Neural progenitor cell (in vitro differentiated cells): ENCODE measurements at regions not wholly inside any gene's neighbourhood (a gene's known extent, or its start where the extent isn't known, plus 50 kb on each side); places are given as distances from the start of the nearest gene placed in this dataset.

Experiments used
- DNase-seq: peaks from one replicate; pipeline ENCODE4 v3.0.0-alpha.2; 2016; ENCODE audit warnings: low spot score
- H2AFZ ChIP-seq: fragments of 200-600 bp; sonication (generic); replicated peaks from 2 replicates; pipeline ENCODE4 v1.6.1; 2016; ENCODE audit warnings: antibody characterized with exemption
- H3F3A ChIP-seq: fragments of 200-600 bp; sonication (generic); 2 replicates; pipeline ENCODE4 v1.6.1; 2016; ENCODE audit warnings: antibody characterized with exemption, low read depth
- H3K27ac ChIP-seq: fragments of 200-600 bp; sonication (generic); 2 replicates; pipeline ENCODE4 v1.5.1; 2016; ENCODE audit warnings: mild to moderate bottlenecking
- H3K27me3 ChIP-seq: fragments of 200-600 bp; sonication (generic); 2 replicates; pipeline ENCODE4 v1.6.1; 2016; ENCODE audit warnings: mild to moderate bottlenecking, moderate library complexity
- H3K36me3 ChIP-seq: fragments of 200-600 bp; sonication (generic); 2 replicates; pipeline ENCODE4 v1.5.1; 2016
- H3K4me1 ChIP-seq: fragments of 200-600 bp; sonication (generic); 2 replicates; pipeline ENCODE4 v1.6.1; 2016; ENCODE audit warnings: mixed run types
- H3K4me2 ChIP-seq: fragments of 200-600 bp; sonication (generic); 2 replicates; pipeline ENCODE4 v1.6.1; 2016
- H3K4me3 ChIP-seq: fragments of 200-600 bp; sonication (generic); 2 replicates; pipeline ENCODE4 v1.5.1; 2016
- H3K79me2 ChIP-seq: fragments of 200-600 bp; sonication (generic); 2 replicates; pipeline ENCODE4 v1.6.1; 2016; ENCODE audit warnings: low read depth
- H3K9ac ChIP-seq: fragments of 200-600 bp; sonication (generic); 2 replicates; pipeline ENCODE4 v1.6.1; 2016
- H3K9me3 ChIP-seq: fragments of 200-600 bp; sonication (generic); 2 replicates; pipeline ENCODE4 v1.5.1; 2016; ENCODE audit warnings: low read depth
- H4K20me1 ChIP-seq: fragments of 200-600 bp; sonication (generic); 2 replicates; pipeline ENCODE4 v1.6.1; 2016; ENCODE audit warnings: low read depth
- H3K27ac Mint-ChIP-seq: 3 replicates; pipeline ENCODE4 v1.8.0; 2021; ENCODE audit warnings: mixed read lengths
- H3K27me3 Mint-ChIP-seq: 2 replicates; pipeline ENCODE4 v1.8.0; 2022; ENCODE audit warnings: low read depth, mild to moderate bottlenecking, inconsistent platforms, moderate library complexity, mixed read lengths; ENCODE audit not compliant: insufficient read depth
- H3K36me3 Mint-ChIP-seq: 3 replicates; pipeline ENCODE4 v1.8.0; 2021; ENCODE audit warnings: mixed read lengths
- H3K4me1 Mint-ChIP-seq: 3 replicates; pipeline ENCODE4 v1.8.0; 2021; ENCODE audit warnings: mixed read lengths
- H3K4me3 Mint-ChIP-seq: 3 replicates; pipeline ENCODE4 v1.8.0; 2021; ENCODE audit warnings: mild to moderate bottlenecking, moderate library complexity, mixed read lengths
- H3K9me3 Mint-ChIP-seq: 3 replicates; pipeline ENCODE4 v1.8.0; 2020; ENCODE audit warnings: mixed read lengths
- CTCF ChIP-seq: fragments of 200-600 bp; sonication (generic); IDR thresholded peaks from 2 replicates; pipeline ENCODE4 v1.5.1; 2017; ENCODE audit warnings: antibody characterized with exemption, mild to moderate bottlenecking
- EZH2 ChIP-seq: fragments of 200-600 bp; sonication (generic); IDR thresholded peaks from 2 replicates; pipeline ENCODE4 v1.6.1; 2017; ENCODE audit warnings: antibody characterized with exemption, mild to moderate bottlenecking, moderate library complexity
- EZH2phosphoT487 ChIP-seq: fragments of 200-600 bp; sonication (generic); IDR thresholded peaks from 2 replicates; pipeline ENCODE4 v1.6.1; 2017; ENCODE audit warnings: antibody characterized with exemption

GRCh38 chr4:175339100-175339707, 421.0 kb downstream of the ADAM29 start:
- Histone ChIP-seq H4K20me1 (no peaks in the 10 kb centered on the region), H3K4me3 (no peak overlapping the region), H3K9ac (no peak overlapping the region), H3K79me2 (no peaks in the 10 kb centered on the region), H3K36me3 (no peaks in the 10 kb centered on the region), H3K4me2 (no peak overlapping the region), H3K4me1 (no peaks in the 10 kb centered on the region), H3K9me3 (no peaks in the 10 kb centered on the region), H3K27me3 (no peaks in the 10 kb centered on the region), H3F3A (no peaks in the 10 kb centered on the region), H2AFZ (no peak overlapping the region), H3K27ac (no peak overlapping the region)
- Mint-ChIP-seq H3K27me3 (no peaks in the 10 kb centered on the region), H3K27ac (no peak overlapping the region), H3K9me3 (peaks cover 6% of the 10 kb centered on the region), H3K36me3 (no peaks in the 10 kb centered on the region), H3K4me1 (no peaks in the 10 kb centered on the region), H3K4me3 (no peak overlapping the region)
- DNase-seq, result no peak
- TF ChIP-seq EZH2phosphoT487, result no peak
- TF ChIP-seq CTCF, result no peak
- no peak for TF ChIP-seq EZH2

GRCh38 chr4:175341203-175341755, 423.1 kb downstream of the ADAM29 start:
- peaks cover 10% of the 10 kb centered on the region for H3K9me3 Mint-ChIP-seq
- Histone ChIP-seq H3K9ac (no peak overlapping the region), H3F3A (no peaks in the 10 kb centered on the region), H3K27me3 (no peaks in the 10 kb centered on the region), H3K9me3 (no peaks in the 10 kb centered on the region), H3K4me3 (no peak overlapping the region), H2AFZ (no peak overlapping the region), H3K4me2 (no peak overlapping the region), H3K4me1 (no peaks in the 10 kb centered on the region), H3K27ac (no peak overlapping the region), H3K79me2 (no peaks in the 10 kb centered on the region), H3K36me3 (no peaks in the 10 kb centered on the region), H4K20me1 (no peaks in the 10 kb centered on the region)
- H3K27ac Mint-ChIP-seq, result no peak overlapping the region
- H3K27me3 Mint-ChIP-seq, result no peaks in the 10 kb centered on the region
- no peak for TF ChIP-seq CTCF
- TF ChIP-seq EZH2, result no peak
- TF ChIP-seq EZH2phosphoT487, result no peak
- H3K36me3 Mint-ChIP-seq, result no peaks in the 10 kb centered on the region
- H3K4me3 Mint-ChIP-seq, result no peak overlapping the region
- no peaks in the 10 kb centered on the region for H3K4me1 Mint-ChIP-seq
- no peak for DNase-seq

GRCh38 chr4:175346376-175346775, 428.2 kb downstream of the ADAM29 start:
- H3K4me1 ChIP-seq, result no peaks in the 10 kb centered on the region
- no peaks in the 10 kb centered on the region for H3K36me3 ChIP-seq
- no peaks in the 10 kb centered on the region for H4K20me1 ChIP-seq
- H3K4me1 Mint-ChIP-seq, result no peaks in the 10 kb centered on the region
- no peaks in the 10 kb centered on the region for H3K27me3 ChIP-seq
- no peaks in the 10 kb centered on the region for H3K79me2 ChIP-seq
- H3K9ac ChIP-seq, result no peak overlapping the region
- no peak for DNase-seq
- no peak overlapping the region for H3K4me3 Mint-ChIP-seq
- H3F3A ChIP-seq, result no peaks in the 10 kb centered on the region
- no peak overlapping the region for H3K4me3 ChIP-seq
- H2AFZ ChIP-seq, result no peak overlapping the region
- H3K9me3 ChIP-seq, result no peaks in the 10 kb centered on the region
- no peaks in the 10 kb centered on the region for H3K27me3 Mint-ChIP-seq
- no peak overlapping the region for H3K4me2 ChIP-seq
- TF ChIP-seq EZH2 (no peak), EZH2phosphoT487 (no peak), CTCF (no peak)
- H3K27ac Mint-ChIP-seq, result no peak overlapping the region
- peaks cover 10% of the 10 kb centered on the region for H3K9me3 Mint-ChIP-seq
- no peaks in the 10 kb centered on the region for H3K36me3 Mint-ChIP-seq
- no peak overlapping the region for H3K27ac ChIP-seq
